Effector memory CD8-positive, alpha-beta T cell (primary cell): ENCODE measurements at regions not wholly inside any gene's neighbourhood (a gene's known extent, or its start where the extent isn't known, plus 50 kb on each side); places are given as distances from the start of the nearest gene placed in this dataset.
"Not testable (repeated sequence)": the region's sequence is repeated elsewhere in the genome, so short reads cannot be mapped to it uniquely, and the experiment has no call there.

ENCODE experiments used
- ATAC-seq: fragments of 150-1000 bp; cut with Tn5 transposase; replicated peaks from 2 replicates; pipeline ENCODE4 v1.10.0; 2021; ENCODE audit warnings: mild to moderate bottlenecking, moderate library complexity
- DNase-seq, 3 experiments: peaks; one replicate each; pipeline ENCODE4 v3.0.0; 2021
- H3K27ac Mint-ChIP-seq, 2 donors: one replicate each; pipeline ENCODE4 v1.8.0; 2022; ENCODE audit warnings: mild to moderate bottlenecking in 2 of 2, mixed read lengths in 2 of 2, moderate library complexity in 2 of 2
- H3K27me3 Mint-ChIP-seq, 2 donors: one replicate each; pipeline ENCODE4 v1.8.0; 2022; ENCODE audit warnings: mixed read lengths in 2 of 2
- H3K36me3 Mint-ChIP-seq: one replicate; pipeline ENCODE4 v1.8.0; 2022; ENCODE audit warnings: mild to moderate bottlenecking, moderate library complexity, mixed read lengths; ENCODE audit not compliant: insufficient read depth
- H3K4me1 Mint-ChIP-seq, 2 donors: one replicate each; pipeline ENCODE4 v1.8.0; 2022; ENCODE audit warnings: low read depth in 2 of 2, mixed read lengths in 2 of 2
- H3K4me3 Mint-ChIP-seq, 2 donors: one replicate each; pipeline ENCODE4 v1.8.0; 2022; ENCODE audit warnings: mild to moderate bottlenecking in 2 of 2, mixed read lengths in 2 of 2, moderate library complexity in 2 of 2
- H3K9me3 Mint-ChIP-seq, 2 donors: one replicate each; pipeline ENCODE4 v1.8.0; 2022; ENCODE audit warnings: mixed read lengths in 2 of 2

DNA sequence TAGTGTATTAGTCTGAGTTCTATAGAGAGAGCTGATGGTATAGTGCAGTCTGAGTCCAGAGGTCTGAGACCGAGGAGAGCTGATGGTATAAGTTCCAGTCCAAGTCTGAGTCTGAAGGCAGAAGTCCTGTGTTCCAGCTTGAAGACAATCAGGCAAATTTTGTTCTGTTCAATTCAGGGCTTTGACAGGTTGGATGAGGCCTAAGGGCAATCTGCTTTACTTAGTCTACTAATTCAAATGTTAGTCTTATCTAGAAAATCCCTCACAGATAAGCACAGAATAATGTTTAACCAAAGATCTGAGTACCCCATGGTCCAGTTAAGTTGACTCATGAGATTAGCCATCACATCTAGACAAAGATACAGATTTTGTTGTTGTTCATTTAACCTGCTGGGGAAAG is 303.0 kb upstream of the KLF4 start:
- DNase-seq (no peak), ATAC-seq (no peak)
- Mint-ChIP-seq H3K4me1 (no peaks in the 10 kb centered on the region), H3K36me3 (no peaks in the 10 kb centered on the region), H3K27ac (no peak overlapping the region), H3K4me3 (no peak overlapping the region), H3K27me3 (no peaks in the 10 kb centered on the region), H3K9me3 (peaks cover 0 to 5% of the 10 kb centered on the region in 2 donors)

DNA sequence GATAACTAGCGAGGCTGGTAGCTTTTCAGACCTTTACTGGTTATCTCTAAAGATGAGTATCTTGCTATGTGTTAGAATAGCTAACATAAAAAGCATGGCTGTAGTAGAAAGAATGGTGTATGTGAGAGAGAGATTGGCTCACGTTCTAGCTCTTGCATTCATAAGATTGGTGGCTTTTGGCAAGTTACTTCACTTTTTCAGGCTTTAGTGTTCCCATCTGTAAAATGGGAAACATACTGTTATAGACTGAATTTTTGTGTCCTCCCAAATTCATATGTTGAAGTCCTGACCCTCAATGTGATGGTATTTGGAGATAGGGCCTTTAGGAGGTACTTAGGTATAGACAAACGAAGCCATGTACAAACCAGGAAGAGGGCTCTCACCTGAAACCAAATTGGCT is 302.4 kb upstream of the KLF4 start:
- ATAC-seq (no peak), DNase-seq (no peak)
- no peak overlapping the region for H3K27ac Mint-ChIP-seq
- H3K9me3 Mint-ChIP-seq = peaks cover 0 to 5% of the 10 kb centered on the region in 2 donors
- H3K36me3 Mint-ChIP-seq = no peaks in the 10 kb centered on the region
- H3K4me3 Mint-ChIP-seq = no peak overlapping the region
- H3K4me1 Mint-ChIP-seq = no peaks in the 10 kb centered on the region
- no peaks in the 10 kb centered on the region for H3K27me3 Mint-ChIP-seq

DNA sequence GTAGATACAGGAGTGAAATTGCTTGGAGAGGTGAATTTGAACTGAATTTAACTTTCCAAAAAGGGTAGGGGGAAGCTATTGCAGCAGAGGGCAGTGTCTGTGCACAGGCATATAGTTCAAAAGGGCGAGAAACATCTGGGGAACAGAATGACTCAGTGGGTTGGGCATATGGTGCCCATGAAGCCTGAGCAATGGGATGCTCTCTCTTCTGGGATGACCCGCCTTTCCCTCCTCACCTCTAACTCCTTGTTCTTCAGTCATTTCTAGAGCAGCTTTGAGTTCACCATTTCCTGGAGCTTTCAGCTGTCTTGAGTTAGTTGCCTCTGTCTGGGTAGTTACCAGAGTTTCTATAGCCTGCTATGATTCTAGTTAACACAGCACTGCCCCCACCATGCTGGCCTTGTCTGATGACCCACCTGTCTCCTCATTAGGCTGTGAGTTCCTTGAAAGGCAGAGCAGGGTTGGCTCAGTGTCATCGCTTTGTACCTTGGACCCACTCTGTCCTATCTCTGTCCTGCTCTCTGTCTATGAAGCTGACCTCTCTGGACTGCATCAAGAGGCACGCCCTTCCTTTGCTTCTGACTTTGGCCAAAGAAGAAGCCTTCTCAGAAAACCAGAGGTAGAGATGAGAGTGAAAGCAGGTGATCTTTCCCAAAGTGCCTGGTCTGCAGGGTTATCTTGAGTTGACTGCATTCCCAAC is 299.6 kb upstream of the KLF4 start:
- no peak overlapping the region for H3K27ac Mint-ChIP-seq
- no peaks in the 10 kb centered on the region for H3K4me1 Mint-ChIP-seq
- H3K4me3 Mint-ChIP-seq = no peak overlapping the region
- no peaks in the 10 kb centered on the region for H3K36me3 Mint-ChIP-seq
- ATAC-seq = no peak
- no peaks in the 10 kb centered on the region for H3K27me3 Mint-ChIP-seq
- no peak for DNase-seq
- H3K9me3 Mint-ChIP-seq = peaks cover 0 to 4% of the 10 kb centered on the region in 2 donors

DNA sequence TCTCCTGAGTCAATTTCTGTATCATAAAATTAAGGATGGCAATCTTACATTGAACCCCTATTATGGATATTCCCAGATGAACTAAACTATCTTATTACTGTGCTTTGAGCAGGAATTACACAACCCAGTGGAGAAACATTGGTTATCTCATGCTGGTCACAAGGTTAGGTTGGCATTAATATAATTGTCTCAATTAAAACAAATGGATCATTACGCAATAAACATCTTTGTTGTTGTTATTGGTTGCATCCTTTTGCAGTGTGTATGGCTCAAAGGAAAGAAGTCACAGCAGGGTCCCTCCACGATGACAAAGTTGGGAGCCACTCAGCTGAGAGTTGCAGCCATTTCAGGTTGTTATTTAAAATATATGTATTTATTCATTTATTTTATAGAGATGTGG is 297.0 kb upstream of the KLF4 start:
- Mint-ChIP-seq H3K36me3 (no peaks in the 10 kb centered on the region), H3K4me1 (no peaks in the 10 kb centered on the region), H3K27ac (no peak overlapping the region), H3K27me3 (no peaks in the 10 kb centered on the region), H3K4me3 (no peak overlapping the region), H3K9me3 (no peaks in the 10 kb centered on the region)
- ATAC-seq (no peak), DNase-seq (no peak)

DNA sequence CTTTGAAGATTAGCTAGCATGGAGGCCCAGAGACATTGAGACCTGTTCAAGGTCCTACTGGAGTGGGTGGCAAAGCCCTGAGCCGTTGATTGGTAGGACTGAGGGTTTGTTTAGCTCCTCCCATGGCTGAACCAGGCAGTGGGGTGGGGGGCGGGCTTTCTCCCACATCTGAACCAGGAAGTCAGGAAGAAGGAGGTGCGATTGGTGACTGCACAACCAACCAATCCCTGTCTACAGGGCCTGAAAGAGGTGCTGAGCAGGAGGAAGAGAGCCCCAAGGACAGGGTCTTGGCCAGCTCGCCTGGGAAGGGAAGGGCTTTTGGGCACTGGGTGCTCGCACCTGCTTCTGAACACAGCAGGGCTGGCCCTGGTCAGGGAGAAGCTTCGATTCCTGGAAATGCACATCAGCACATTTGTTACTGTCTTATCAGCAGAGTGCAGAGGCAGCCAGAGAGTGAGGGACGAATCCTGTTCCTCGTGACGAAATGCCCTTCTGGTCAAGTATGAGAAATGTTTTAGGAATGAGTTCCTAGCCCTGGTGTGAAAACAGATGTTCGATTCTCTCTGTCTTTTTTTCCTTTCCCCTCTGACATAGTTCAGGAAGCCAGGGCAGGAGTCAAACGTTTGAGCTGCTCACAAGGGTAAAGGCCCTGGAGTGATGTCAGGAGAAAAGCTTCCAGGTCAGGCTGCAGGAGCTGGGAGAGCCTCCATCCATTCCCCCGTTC is 294.8 kb upstream of the KLF4 start:
- H3K4me3 Mint-ChIP-seq = no peak overlapping the region
- no peaks in the 10 kb centered on the region for H3K36me3 Mint-ChIP-seq
- H3K9me3 Mint-ChIP-seq = no peaks in the 10 kb centered on the region
- H3K27me3 Mint-ChIP-seq = no peaks in the 10 kb centered on the region
- no peak for DNase-seq
- no peaks in the 10 kb centered on the region for H3K4me1 Mint-ChIP-seq
- H3K27ac Mint-ChIP-seq = no peak overlapping the region
- ATAC-seq = no peak

DNA sequence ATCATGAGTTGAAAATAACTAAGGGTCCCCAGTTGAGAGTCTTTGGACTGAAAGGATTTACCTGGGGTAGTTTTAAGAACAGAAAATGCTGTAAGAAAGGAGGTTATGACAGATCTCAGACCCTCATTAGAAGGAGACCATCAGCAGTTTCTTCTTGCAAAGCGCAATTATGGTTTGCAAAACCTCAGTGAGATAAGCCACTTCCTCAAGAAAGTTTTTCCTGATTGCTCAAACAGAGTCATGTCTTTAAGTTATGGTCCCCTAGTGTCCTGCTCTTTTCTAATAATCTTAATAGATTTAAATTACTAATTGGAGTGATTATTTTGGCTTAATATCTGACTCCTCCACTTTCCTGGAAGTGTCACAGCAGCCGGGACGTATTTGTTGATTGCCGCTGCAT is 293.2 kb upstream of the KLF4 start:
- Mint-ChIP-seq H3K4me1 (no peaks in the 10 kb centered on the region), H3K27me3 (no peaks in the 10 kb centered on the region), H3K36me3 (no peaks in the 10 kb centered on the region), H3K27ac (no peak overlapping the region), H3K9me3 (no peaks in the 10 kb centered on the region), H3K4me3 (no peak overlapping the region)
- no peak for ATAC-seq
- DNase-seq = no peak

DNA sequence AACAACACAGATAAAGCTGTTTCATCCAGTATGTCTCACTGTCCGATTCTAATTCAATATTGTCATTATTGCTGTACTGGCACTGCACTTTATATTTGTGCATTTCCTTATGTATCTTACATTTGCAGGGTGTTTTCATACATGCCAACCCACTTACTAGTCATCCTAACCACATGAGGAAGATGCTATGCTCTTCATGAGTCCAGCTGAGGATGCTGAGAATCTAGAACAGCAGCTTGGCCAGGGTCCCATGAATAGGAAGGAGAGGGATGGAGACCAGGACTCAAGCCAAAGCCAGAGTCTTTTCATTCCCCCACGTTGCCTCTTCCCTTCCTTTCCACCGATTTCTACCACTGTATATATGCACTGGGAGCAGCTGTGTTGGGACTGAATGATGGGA is 292.8 kb upstream of the KLF4 start:
- H3K4me1 Mint-ChIP-seq = no peaks in the 10 kb centered on the region

DNA sequence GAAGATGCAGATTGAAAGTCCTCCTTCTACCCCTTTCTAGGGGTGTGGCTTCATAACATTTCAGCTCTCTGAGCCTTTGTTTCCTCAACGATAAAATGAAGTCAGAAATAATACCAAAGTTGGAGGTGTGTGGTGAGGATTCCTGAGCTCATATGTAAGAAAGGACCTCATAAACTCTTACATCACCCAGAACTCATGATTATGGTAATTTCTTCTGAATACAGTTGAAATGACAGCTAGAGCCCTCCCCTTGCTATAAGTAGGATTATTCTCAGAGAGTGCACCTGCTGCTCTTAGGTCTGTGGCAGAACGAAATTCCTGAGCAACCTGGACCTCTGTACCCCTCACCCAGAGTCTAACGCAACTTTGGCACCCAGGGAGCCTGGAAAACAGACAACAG is 291.4 kb upstream of the KLF4 start:
- H3K27ac Mint-ChIP-seq = no peak overlapping the region
- no peak overlapping the region for H3K4me3 Mint-ChIP-seq
- ATAC-seq (no peak), DNase-seq (no peak)
- H3K36me3 Mint-ChIP-seq = no peaks in the 10 kb centered on the region
- H3K4me1 Mint-ChIP-seq = no peaks in the 10 kb centered on the region
- H3K9me3 Mint-ChIP-seq = no peaks in the 10 kb centered on the region
- H3K27me3 Mint-ChIP-seq = no peaks in the 10 kb centered on the region

More for the DNA sequence above, 292.8 kb upstream of the KLF4 start:
- Mint-ChIP-seq H3K9me3 (no peaks in the 10 kb centered on the region), H3K27ac (no peak overlapping the region), H3K4me3 (no peak overlapping the region), H3K36me3 (no peaks in the 10 kb centered on the region), H3K27me3 (no peaks in the 10 kb centered on the region)
- ATAC-seq = no peak
- DNase-seq = no peak

DNA sequence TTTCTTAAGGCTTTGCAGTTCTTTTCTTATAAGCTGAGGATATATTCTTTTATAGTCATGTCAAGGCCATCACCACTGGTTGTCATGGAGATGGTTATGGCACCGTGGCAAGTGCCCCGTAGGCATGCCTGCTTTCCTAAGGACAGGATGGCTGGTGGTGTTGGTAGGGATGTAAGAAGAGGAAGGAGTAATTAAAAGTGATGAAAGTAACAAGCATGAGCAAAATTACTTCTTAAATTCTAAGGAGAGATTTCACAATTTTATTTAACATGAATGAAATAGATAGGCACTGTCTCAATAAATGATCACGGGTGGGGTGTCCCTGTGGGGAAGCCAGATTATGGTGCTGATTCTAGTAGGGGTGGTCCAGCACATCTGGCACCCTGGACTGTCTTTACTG is 290.2 kb upstream of the KLF4 start:
- Mint-ChIP-seq H3K4me3 (no peak overlapping the region), H3K4me1 (no peaks in the 10 kb centered on the region), H3K27me3 (no peaks in the 10 kb centered on the region), H3K27ac (no peak overlapping the region), H3K9me3 (no peaks in the 10 kb centered on the region), H3K36me3 (no peaks in the 10 kb centered on the region)
- no peak for DNase-seq
- ATAC-seq = no peak

DNA sequence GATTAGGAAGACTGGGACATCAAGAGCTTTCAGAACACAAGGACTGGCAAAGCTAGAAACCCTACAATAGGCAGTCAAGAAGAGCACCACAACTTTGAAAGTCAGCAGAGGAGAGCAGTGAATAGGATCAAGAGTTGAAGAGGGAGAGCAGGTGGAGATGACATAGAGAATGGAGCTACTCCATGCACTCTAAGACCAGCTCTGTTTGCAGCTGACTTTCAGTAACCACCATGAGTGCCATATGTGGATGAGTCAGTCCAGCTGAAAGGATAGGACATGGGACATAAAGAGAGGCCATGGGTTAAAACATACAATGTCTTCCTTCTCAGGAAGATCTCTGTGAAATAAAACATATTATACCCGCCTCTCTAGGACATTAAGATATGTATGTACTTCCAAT is 289.1 kb upstream of the KLF4 start:
- Mint-ChIP-seq H3K9me3 (no peaks in the 10 kb centered on the region), H3K4me3 (no peak overlapping the region), H3K36me3 (no peaks in the 10 kb centered on the region), H3K4me1 (no peaks in the 10 kb centered on the region), H3K27ac (no peak overlapping the region), H3K27me3 (no peaks in the 10 kb centered on the region)
- DNase-seq (no peak), ATAC-seq (no peak)

DNA sequence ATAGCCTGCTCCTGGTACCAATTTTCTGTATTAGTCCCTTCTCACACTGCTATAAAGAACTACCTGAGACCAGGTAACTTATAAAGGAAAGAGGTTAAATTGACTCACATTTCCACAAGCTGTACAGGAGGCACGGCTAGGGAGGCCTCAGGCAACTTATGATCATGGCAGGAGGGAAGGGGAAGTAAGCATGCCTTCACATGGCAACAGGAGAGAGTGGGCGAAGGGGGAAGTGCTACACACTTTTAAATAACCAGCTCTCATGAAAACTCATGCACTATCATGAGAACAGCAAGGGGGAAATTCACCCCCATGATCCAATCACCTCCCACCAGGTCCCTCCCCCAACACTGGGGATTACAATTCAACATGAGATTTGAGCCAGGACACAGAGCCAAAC is 284.5 kb upstream of the KLF4 start:
- not testable (repeated sequence) for H3K27me3 Mint-ChIP-seq, DNase-seq, H3K9me3 Mint-ChIP-seq, H3K4me3 Mint-ChIP-seq, H3K36me3 Mint-ChIP-seq, H3K27ac Mint-ChIP-seq, H3K4me1 Mint-ChIP-seq, ATAC-seq

DNA sequence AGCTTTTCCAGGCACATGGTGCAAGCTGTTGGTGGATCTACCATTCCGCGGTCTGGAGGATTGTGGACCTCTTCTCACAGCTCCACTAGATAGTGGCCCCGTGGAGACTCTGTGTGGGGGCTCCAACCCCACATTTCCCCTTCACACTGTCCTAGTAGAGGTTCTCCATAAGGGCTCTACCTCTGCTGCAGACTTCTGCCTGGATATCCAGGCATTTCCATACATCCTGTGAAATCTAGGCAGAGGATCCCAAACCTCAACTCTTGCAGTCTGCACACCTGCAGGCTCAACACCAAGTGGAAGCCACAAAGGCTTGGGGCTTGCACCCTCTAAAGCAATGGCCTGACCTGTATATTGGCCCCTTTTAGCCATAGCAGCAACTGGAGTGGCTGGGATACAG is 283.4 kb upstream of the KLF4 start:
- H3K36me3 Mint-ChIP-seq = no peaks in the 10 kb centered on the region
- DNase-seq (no peak), ATAC-seq (no peak)
- H3K4me3 Mint-ChIP-seq = no peak overlapping the region
- H3K27ac Mint-ChIP-seq = no peak overlapping the region
- H3K9me3 Mint-ChIP-seq = peaks cover 0 to 8% of the 10 kb centered on the region in 2 donors
- H3K27me3 Mint-ChIP-seq = no peaks in the 10 kb centered on the region
- H3K4me1 Mint-ChIP-seq = no peaks in the 10 kb centered on the region

DNA sequence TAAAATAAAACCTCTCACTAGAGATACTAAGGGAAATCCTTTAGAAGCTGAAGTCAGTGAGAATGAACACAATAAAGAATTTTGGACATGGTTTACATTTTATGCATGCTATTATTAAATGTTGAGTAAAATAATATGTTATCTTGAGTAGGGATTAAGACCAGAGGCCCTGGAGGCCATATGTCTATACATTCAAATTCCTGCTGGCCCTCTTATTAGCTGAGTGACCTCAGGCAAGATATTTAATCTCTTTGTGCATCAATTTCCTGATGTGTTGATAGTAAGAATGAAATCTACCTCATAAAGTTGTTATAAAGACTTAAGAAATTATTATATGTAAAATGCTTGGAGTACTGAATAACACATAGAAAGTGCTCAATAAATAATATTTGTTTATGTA is 281.1 kb upstream of the KLF4 start:
- H3K4me1 Mint-ChIP-seq = no peaks in the 10 kb centered on the region
- DNase-seq = no peak
- no peaks in the 10 kb centered on the region for H3K36me3 Mint-ChIP-seq
- H3K4me3 Mint-ChIP-seq = no peak overlapping the region
- no peak for ATAC-seq
- no peak overlapping the region for H3K27ac Mint-ChIP-seq
- H3K9me3 Mint-ChIP-seq = peaks cover 0 to 8% of the 10 kb centered on the region in 2 donors
- H3K27me3 Mint-ChIP-seq = no peaks in the 10 kb centered on the region

DNA sequence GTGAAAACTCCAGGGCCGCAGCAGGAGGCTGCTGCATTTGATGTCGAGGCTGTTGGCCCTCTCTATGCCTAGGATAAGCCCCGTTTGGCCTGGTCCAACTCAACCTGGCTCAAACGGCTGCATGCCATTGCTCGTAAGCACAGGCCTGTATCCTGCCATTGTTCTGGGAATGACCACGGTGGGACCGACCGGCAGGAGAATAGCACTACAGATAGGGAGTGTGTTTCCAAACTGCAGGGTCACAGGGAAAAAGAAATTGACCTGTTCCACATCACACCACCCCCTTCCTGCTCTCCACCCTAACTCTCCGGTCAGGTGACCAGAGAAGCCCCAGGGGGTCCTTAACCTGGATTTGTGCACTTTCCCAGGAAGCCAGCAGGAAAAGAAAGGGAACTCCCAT is 278.7 kb upstream of the KLF4 start:
- no peaks in the 10 kb centered on the region for H3K36me3 Mint-ChIP-seq
- ATAC-seq = no peak

More for the DNA sequence above, 278.7 kb upstream of the KLF4 start:
- H3K4me3 Mint-ChIP-seq = no peak overlapping the region
- peaks cover 5 to 15% of the 10 kb centered on the region in 2 donors for H3K9me3 Mint-ChIP-seq
- H3K27me3 Mint-ChIP-seq = no peaks in the 10 kb centered on the region
- no peaks in the 10 kb centered on the region for H3K4me1 Mint-ChIP-seq
- H3K27ac Mint-ChIP-seq = no peak overlapping the region
- no peak for DNase-seq
